CD4-positive, alpha-beta T cell treated with Interferon gamma for 1 hour (primary cell): ENCODE measurements at regions not wholly inside any gene's neighbourhood (a gene's known extent, or its start where the extent isn't known, plus 50 kb on each side); places are given as distances from the start of the nearest gene placed in this dataset.

Source experiments
- DNase-seq: peaks from one replicate; pipeline ENCODE4 v3.0.0-alpha.2; 2020

DNA sequence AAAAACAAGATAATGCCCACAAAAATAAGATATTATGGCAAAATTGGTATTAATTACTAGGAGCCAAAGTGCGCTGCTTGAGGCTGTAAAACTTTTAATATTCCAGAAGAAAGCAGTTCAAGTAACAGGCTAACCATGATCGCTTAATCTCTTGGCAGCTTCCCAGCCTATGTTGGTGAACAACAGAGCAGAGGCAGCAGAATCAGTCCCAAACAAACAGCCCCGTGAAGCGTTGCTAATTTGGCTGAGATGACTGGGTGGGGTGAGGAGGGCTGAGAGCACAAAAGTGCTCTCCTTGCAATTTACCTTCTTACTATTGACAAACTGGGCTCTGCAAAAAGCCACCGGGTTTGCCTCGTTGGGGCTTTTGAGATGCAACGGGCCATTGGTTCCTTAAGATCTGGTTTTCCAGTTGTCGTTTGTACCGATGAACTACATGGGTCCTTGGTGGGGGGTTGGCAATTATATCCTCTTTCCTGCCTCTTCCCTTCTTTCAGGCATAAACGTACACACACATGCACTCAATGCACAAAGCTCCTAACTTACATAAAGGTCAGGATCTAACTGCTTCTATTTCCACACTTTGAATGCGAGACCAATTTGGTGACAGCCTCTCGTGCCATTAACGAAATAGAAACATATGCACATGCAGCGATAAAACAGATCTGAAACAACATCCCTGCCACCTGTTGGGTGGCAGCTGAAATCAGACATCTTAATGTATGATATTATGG, 407.6 kb upstream of the CADM1 start:
- DNase-seq, result no peak

DNA sequence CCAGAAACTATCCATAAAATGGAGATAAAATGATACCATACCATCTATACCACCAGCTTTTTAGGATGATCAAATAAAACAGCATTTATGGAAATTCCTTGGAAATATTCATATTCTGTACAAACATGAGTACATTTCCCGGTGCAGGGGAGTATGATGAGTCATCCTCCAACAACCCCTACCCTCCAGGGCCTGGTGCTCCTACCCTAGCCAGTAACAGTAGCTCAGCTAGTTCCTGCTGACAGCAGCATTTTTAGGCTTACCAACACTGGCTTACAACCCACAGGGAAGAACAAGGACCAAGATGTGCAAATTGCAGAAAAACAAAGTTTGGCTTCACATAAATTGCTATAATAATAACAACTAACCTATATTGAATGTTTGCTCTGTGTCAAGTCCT, 406.2 kb upstream of the CADM1 start:
- DNase-seq, result no peak

DNA sequence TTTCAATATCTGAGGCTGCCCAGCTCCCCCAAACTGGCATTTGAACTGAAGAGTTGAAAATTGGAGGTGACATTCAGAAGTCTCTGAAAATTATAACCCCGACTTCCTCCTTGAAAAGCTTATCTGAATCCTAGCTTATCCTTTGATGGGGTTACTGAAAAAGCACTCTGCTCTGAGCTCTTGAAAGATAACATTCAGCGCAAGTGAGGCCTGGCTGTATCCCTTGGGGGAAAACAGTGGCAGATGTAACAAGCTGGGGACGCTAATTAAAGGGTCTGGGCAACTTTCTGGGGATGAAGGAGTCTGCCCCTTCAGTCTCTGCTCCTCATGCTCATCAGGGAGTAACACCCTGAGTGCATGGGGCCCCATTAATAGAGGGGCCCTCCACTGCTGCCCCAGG, 402.0 kb upstream of the CADM1 start:
- no peak for DNase-seq

DNA sequence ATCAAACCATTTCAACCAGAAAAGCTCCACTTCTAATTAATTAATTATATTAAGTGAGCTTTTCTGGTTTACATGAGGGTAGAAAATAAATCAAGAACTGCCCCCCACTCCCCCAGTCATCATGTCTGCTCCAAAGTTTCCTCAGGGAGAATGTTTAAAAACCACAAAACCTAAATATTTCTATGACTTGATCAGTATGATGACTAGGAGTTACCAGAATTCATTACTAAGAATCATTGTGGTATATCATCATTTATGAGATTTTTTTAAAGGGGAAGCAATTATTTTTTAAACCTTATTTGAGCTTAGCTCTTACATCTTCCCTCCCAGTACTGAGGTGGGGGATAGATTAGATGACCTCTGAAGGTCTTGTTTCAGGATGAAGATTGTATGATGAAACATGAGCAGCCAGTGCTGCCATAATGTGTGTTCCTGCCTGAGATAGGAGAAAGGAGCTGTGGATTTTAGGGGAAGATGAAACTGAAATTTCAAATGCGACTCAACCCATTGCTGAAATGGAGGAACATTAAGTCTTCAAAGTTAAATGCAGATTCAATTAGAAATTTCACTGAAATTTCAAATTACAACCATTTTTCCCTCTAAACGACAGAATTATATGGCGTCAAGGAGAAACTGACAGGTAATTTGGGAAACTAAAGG, 401.3 kb upstream of the CADM1 start:
- DNase-seq, result no peak

DNA sequence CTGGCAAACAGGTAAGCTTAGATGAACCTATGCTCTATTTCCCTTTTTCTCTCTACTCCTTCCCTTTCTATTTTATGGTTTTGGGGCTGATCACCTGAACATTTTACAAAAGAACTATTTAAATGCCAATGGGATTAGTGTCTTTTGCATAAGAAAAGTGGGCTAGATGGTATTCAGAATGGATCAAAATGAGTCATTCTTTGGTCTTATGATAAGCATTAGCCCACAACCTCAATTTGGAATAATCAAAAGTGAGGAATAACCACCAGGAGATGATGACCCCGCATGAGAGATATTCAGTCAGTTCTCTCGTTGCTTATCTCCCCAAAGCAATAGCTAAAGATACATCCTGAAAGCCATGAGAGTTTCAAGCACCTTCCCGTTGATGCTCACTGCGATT, 399.0 kb upstream of the CADM1 start:
- no peak for DNase-seq

DNA sequence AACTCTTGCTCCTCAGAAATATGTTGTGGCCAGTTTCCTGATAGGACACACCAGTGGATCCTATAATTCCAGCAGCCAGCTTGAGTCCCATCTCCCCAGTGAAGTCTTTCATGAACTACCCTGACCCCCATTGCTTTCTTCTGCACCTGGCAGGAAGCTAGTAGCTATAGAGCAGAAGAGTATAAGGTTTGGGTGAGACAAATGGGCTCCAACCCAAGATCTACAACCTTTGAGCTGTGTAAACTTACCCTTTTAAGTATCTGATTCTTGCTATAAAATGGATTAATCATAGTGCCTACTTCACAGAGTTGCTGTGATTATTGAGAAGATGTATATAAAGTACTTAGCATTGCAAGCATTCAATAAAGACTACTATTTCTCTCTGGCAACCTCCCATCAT, 396.9 kb upstream of the CADM1 start:
- no peak for DNase-seq

DNA sequence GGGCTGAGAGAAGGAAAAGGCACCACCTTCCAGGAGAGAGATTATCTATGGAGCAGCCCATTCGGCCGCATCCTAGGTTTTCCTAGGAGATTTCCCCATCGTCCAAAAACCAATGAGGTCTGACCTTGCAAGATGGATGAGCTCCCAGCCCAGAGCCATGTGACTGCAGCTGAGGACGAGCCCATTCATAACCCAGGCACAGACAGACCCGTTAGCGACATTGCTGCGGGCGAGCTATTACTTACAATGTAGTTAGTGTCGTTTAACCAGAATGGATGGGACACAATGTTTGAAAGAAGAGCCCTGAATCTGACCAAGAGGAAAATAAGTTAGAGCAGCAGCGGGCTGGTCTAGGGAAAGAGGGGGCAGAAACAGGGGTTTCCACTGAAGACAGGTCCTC, 395.9 kb upstream of the CADM1 start:
- DNase-seq, result no peak

DNA sequence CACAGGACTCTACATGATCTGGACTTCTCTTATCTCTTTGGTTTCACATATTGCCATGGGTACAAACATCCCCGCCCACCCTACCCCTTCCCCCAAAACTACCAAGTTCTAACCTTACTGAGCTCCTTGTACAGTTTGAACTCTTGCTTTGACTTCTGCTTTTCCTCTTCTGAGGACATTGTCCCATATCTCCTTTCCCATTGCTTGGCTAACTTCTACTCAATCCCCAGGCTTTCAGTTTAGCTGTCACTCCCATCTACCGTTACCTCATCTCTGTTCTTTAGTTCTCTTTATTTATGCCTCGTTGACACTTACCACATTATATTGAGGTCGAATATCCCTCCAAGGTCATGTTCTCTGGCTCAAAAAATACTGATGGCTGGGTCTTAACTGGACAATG, 393.5 kb upstream of the CADM1 start:
- no peak for DNase-seq

DNA sequence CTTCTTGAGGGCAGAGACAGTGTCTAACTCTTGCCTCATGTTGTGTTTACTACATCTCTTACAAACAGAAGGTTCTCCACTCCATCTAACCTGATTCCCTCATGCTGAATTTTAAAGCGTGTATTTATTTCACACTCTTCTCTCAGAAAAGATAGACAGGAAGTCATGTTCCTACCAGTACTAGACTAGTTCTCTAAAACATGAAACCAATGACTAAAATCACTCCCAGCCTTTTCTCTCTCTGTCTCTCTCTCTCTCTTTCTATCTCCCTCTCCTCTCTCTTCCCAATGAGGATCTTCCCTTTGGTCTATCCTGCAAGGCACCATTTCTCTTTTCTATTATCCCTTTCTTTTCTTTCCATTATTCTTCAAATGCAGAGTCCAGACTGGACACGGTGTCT, 391.9 kb upstream of the CADM1 start:
- no peak for DNase-seq

DNA sequence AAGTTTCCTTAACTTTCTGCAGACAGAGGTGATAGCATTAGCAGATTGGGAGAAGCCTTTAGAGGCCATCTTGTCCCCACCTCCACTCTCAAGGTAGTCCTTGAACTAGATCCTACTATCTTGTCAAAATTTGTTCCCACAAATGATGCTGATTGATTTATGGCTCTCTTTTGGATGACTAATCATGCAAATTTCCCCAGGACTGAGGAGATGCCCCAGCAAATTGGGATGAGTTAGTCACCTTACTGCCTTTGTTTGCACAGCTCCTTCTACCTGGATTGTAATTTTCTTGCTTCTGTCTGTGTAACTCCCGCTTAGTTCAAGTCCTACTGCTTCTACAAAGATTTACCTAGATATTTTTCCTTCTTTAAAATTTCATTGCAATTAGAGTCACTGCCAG, 391.4 kb upstream of the CADM1 start:
- DNase-seq, result no peak

DNA sequence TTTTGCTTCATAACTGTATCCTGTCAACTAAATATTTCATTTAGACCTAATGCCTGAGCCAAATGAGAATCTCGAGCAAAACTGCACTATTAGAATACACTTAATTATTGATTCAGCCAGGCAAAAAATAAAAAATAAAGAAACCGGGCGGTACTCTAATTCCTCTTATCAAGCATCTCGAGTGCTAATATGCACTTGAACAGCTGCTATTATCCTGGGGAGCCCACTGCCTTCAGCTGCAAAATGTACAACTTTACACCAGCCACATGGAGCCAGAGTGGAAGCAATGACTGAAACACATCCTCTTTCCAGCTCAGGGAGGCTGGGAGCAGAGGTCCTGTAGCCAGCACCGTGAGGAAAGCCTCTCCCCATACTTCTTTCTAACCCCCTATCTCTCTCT, 390.0 kb upstream of the CADM1 start:
- no peak for DNase-seq

DNA sequence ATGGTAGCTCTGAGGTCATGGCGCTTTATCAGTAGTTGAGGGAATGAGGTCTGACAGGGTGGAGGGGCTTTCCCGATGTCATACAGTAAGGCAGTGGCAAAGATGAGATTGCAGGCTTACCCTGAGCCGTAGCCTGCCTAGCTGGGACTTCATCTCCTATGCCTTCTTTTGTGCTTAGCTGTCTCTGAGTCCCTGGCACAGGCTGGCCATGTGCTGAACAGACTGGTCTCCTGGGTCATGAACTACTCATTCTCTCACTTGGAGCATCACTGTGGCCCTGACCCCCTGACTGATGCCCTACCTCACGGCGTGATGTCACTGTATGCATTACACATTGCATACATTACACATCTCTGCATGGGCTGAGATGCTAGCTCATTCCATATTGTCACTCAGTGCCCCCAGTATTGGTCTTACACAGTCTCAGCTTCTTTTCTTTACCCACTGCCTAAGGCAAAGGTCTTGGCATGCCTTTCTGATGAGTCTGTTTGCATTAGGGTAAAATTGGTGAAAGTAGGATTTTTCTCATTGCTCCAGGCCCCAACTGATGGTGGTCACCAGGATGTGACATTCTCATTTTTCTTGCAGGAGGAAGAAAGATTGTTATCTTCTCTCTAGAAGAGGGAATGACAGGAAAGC, 389.4 kb upstream of the CADM1 start:
- DNase-seq, result no peak

DNA sequence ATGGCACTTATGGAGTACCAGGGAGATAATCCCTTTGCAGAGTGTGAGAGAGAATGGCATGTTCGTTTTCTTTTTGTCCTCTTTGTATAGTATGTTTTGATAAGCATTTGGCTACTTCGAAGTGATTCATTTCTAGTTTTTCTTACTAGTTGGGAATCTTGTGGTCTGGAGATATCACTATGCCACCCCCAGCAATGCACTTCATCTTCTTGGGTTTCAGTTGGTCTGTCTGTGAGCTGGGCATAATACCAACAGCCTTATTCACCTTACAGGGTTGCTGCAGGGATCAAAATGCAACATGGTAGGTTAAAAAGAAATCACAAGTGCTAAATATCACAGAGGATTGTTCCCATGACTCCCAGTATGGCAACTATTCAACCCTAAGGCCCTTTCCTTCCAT, 387.8 kb upstream of the CADM1 start:
- DNase-seq, result no peak

DNA sequence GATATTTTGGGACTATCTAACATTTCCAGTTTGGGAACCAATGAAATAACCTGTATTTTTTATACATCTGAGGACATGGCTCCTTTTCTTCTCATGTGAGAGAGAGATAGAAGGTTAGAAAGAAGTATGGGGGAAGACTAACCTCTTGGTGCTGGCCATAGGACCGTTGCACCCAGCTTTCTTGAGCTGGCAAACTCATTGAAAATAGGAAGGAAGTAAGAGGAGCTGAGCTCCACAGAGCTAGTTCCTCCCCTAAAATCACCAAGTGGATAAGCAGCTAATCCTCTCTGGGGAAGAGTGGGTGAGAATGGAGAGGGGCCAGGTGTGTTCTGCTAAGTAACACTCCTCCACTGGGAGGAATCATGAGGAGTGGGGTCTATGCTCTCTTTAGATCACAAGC, 387.4 kb upstream of the CADM1 start:
- no peak for DNase-seq

DNA sequence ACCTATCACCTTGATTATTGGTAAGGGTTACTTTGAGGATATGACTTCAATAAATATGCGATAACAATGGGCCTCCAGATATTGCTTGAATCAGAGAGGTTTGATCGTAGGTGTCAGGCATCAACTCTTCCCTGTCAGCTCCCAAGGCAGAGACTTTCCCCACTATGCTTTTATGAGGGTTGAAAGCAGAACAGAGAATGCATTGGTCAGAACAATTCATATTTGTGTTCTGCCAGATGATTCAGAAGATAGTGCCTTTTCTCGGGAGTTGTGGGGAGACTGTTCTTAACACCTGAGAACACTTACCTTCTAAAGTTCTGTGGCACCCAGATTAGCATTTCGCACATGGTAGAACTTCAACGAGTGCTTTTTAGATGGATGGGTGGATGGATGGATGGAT, 386.3 kb upstream of the CADM1 start:
- no peak for DNase-seq

DNA sequence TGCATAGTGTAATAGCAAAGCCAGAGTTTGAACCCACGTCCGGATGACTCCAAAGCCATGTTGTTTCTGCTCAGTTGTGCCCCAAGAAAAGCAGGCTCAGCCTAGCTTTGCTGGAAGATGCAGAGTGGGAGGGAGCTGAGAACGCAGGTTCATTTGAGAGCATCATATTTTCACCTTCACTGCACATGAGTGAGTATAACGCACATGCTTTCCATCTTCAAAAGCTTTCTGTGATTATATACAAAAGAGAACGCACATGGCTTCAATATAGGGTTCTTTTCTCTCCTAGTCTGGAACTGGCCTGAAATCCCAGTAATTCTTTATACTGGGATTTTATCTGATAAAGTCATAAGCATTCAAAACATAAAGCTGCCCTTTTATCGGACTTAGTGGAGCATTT, 385.5 kb upstream of the CADM1 start:
- no peak for DNase-seq

DNA sequence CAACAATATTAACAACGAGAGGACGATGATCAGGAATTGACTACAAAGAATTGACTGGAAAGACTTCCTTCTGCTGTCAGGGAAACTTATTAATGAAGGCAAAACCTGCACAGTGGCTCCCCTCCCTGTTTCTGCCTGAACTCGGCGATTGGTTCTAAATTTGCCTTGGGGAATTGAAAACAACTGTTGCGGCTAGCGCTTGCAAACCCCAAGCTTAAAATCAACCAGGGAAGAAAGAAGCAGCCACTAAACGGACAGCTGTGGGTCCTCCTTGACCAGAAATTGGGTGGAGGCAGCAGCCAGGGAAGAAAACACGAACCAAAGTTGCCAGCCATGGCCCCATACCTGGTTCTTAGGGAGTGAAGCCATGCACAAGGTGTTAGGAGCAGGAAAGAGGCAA, 383.5 kb upstream of the CADM1 start:
- no peak for DNase-seq

DNA sequence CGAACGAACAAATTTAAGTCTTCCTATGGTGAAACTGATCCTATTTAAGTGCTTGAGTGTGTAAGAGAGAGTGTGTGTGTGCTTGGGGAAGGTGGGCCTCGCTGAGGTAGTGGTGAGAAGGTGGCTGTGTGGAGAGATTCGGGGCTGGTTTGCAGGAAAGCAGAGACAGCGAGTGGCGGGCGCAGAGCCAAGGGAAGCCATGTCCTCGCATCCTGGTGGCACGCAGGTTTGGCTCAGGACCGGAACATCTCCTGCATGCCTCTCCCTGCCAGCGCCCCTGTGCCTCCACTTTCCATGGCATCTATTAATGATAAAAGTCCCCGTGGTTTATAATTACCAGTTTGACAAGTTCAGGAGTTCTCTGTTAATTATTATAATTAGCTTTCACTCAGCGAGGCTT, 383.1 kb upstream of the CADM1 start:
- DNase-seq, result no peak

DNA sequence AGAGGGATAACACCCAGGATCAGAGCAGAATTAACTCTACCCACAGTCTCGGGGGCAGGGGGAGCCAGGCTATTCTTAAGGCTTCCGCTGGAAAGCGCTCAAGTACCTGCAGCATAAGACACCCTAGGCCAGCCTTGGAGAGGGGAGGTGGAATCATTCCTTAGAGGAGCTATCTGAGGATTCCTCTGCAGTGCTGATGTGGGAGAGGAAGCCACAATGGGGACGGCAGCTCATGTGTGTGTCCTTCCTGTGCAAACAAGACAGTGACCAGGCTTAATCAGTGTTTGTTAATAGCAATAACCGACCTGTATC, 382.2 kb upstream of the CADM1 start:
- no peak for DNase-seq

DNA sequence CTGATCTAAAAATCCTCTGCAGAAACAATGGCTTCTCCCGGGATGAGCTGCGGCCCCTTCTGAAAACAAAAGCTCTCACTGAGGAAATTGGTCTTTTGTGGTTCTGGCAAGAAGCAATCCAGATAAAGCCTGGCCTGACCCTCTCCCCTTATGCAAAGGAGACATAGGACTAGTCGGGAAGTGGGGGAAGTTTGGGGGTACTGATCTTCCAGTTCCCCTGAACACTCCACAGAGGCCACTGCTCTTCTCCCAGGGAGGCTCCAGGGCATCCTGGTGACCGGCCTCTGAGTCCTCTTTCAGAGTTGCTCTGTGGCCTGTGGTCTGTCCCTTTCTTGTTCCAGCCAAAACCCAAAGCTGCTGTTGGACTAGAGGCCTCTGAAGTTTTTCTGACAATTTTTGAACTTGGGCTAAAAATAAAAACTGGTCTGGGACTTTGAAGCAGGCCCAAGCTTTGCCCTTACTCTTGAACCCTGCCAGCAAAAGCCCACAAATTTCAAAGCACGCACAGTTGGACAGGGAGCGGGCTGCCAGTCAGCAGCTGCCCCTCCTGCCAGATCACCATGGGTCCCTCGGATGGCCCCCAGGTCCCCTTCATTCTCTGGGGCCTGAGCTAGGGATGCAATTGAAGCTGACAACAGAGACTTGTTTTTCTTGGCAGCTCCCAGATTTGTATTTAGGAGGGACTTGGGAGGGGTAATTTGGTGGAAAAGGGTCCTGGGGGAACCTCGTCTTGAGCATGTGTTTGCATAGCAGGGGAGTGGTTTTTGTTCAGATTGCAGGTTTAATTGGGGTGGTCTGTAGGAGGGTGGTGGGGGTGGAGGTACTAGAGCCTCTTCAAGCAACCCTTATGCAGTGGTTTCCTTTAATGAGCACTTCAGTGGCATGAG, 381.6 kb upstream of the CADM1 start:
- no peak for DNase-seq

DNA sequence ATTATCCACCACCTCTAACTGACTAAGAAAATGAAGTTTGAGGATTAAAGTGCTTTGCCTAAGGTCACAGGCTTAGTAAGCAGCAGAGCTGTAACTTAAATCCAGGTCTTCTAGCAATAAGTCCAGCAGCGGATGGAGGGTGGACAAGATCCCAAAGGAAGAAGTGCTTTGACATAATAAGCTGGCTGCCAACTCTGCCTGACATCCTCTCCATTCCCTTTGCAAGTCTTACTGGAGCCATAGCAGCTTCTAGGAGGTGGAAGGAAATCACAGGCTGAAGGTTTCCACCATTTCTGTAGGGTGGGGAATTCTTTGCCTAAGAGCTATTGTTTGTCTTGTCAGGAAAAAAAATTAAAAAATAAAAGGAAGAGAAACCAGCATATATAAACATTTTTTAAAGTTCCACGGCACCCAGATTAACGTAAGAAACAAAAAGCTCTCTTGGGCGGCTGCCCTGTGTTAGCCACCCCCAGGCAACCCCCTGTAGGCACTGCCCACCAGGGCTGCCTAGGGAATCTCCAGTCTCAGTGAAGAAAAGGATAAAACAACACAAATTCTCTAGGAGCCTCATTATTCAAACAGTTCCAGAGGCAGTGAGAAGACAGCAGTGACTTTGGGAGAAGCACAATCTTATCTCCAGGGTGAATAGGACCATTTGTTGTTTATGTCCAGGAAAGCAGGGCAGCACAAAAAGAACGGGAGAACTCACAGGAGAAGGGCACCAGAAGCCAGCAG, 380.8 kb upstream of the CADM1 start:
- no peak for DNase-seq

DNA sequence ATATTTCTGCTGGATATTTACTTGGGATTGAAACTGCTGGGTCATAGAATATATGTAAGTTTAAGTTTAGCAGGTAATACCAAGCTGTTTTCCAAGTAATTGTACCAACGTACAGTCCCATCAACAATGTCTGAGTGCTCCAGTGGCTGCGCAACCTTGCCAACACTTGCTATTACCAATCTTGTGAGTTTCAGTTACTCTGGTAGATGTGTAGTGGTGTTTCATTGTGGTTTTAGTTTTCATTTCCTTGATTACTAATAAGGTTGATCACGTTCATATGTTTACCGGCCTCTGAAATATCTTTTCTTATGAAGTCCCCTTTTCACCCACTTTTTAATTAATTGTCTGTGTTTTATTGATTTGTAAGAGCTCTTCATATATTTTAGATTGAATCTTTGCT, 370.6 kb upstream of the CADM1 start:
- no peak for DNase-seq

DNA sequence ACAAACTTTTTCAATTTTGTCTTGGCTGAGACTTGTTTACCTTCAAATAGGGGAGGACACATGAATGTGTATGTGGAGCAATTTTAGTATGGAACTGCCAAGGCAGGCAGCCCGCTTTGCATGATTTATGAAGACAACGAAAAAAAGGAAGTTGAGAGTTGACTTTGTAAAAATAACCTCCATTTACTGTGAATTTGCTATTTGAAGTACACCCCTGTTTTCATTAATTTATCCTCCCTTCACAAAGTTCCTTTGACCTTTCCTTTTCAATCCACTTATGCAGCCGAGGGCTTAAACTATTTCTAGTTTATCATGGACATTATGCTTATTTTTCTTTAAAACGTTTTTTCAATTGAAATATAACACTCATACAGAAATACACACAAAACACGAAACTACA, 369.6 kb upstream of the CADM1 start:
- no peak for DNase-seq
